ENCODE measurements at regions not wholly inside any gene's neighbourhood (a gene's known extent, or its start where the extent isn't known, plus 50 kb on each side); places are given as distances from the start of the nearest gene placed in this dataset.

DNA sequence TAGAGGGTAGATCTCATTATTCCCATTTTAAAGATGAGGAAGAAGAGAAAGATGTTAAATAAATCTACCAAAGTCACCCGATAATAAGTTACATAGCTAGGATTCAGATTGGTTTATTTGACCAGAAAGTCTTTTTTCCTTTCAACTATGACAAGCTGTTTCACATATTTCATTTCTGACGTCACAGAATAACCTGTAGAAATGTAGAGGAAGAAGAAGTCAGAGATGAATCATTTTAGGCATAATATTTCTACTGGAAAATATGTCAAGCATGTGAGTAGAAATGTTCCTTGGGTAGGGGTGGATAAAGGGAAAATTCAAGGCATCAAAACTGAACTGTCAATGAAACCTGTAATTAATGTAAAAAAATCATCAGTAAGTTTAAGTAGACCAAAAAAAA, 107.0 kb downstream of the MGST1 start:
- Histone ChIP-seq H3K9ac (ENCODE audit: extremely low read depth, low read length, poor library complexity, severe bottlenecking) (no peak overlapping the region), H3K4me1 (ENCODE audit: control insufficient read depth, insufficient read depth, low read length) (peaks cover 7% of the 10 kb centered on the region), H3K36me3 (ENCODE audit: control insufficient read depth, insufficient read depth, low read length) (no peaks in the 10 kb centered on the region), H3K27me3 (ENCODE audit: control insufficient read depth, insufficient read depth, low read length, poor library complexity, severe bottlenecking) (peaks cover 23% of the 10 kb centered on the region), H3K9me3 (ENCODE audit: control insufficient read depth, low read length) (no peaks in the 10 kb centered on the region), H3K27ac (ENCODE audit: low read depth, low read length) (no peak overlapping the region), H3K4me3 (ENCODE audit: low read length) (no peak overlapping the region)
- Mint-ChIP-seq H3K36me3 (ENCODE audit: low read depth) (no peaks in the 10 kb centered on the region), H3K9me3 (no peaks in the 10 kb centered on the region), H3K27ac (no peak overlapping the region), H3K4me3 (no peak overlapping the region), H3K4me1 (peaks cover 12% of the 10 kb centered on the region), H3K27me3 (ENCODE audit: insufficient read depth) (peaks cover 53% of the 10 kb centered on the region)
- 100% methylated on average over 1 to 2 of the region's 2 CpGs for WGBS, 2 experiments (ENCODE audit: insufficient coverage in 1 of 2, insufficient read length in 1 of 2)
- no peak for DNase-seq
- TF ChIP-seq CTCF (conservative IDR thresholded peaks at IDR 0.05) = no peak

DNA sequence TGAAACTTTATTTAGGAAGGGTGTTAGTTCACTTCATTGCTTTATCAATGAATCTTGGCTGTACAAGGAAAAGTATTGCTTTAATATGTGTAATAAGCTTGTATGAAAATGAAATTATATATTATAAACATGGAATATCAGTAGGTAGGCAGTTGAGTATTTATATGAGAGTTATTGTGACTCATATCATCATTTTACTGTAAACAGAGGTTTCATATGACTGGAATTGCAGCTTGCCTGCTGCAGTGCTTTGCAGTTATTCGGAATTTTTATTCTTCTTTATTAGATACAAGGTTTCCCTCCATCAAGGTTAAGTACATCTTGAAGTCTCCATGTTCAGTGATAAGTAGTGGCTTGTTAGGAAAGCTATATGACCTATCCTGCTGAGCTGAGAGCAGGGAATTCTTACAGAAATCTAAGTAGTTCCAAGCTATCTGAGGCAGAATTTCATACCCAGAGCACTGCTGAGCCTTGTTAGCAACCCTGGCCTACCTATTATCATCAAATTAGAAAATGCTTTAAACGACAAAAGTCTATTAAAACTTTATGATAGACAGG, 111.2 kb downstream of the MGST1 start:
- Histone ChIP-seq H3K4me3 (ENCODE audit: low read length) (no peak overlapping the region), H3K4me1 (ENCODE audit: control insufficient read depth, insufficient read depth, low read length) (no peaks in the 10 kb centered on the region), H3K27ac (ENCODE audit: low read depth, low read length) (no peak overlapping the region), H3K27me3 (ENCODE audit: control insufficient read depth, insufficient read depth, low read length, poor library complexity, severe bottlenecking) (no peaks in the 10 kb centered on the region), H3K36me3 (ENCODE audit: control insufficient read depth, insufficient read depth, low read length) (no peaks in the 10 kb centered on the region), H3K9me3 (ENCODE audit: control insufficient read depth, low read length) (no peaks in the 10 kb centered on the region), H3K9ac (ENCODE audit: extremely low read depth, low read length, poor library complexity, severe bottlenecking) (no peak overlapping the region)
- Mint-ChIP-seq H3K4me1 (no peaks in the 10 kb centered on the region), H3K27me3 (ENCODE audit: insufficient read depth) (peaks cover 22% of the 10 kb centered on the region), H3K9me3 (no peaks in the 10 kb centered on the region), H3K27ac (no peak overlapping the region), H3K36me3 (ENCODE audit: low read depth) (no peaks in the 10 kb centered on the region), H3K4me3 (no peak overlapping the region)
- TF ChIP-seq CTCF (conservative IDR thresholded peaks at IDR 0.05) = no peak
- WGBS, 2 experiments (ENCODE audit: insufficient coverage in 1 of 2, insufficient read length in 1 of 2) = 87% methylated on average over 2 of the region's 2 CpGs; no CpG with 5 or more reads in 1 of the 2 experiments
- no peak for DNase-seq

DNA sequence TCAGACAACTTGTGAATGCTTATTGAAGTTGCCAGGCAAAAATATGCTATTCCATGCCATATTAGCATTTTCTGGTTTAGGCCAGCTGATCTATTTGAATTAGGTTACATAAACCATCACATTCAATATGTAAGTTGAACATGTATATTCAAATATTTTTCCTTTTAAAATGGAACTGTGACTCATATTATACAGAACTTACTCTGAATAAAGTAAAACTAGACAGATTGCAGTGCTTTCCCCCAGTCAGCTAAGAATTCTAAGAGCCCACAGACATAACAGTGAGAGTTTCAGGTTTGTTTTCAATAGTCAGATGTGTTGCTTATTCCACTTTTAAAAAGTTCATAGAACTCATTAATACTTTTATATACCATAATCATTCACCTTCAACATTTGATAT, 119.8 kb downstream of the MGST1 start:
- H3K4me1 Mint-ChIP-seq = no peaks in the 10 kb centered on the region
- no peaks in the 10 kb centered on the region for H3K36me3 Mint-ChIP-seq (ENCODE audit: low read depth)
- no peaks in the 10 kb centered on the region for H3K36me3 ChIP-seq (ENCODE audit: control insufficient read depth, insufficient read depth, low read length)

More for the DNA sequence above, 119.8 kb downstream of the MGST1 start:
- Mint-ChIP-seq H3K9me3 (no peaks in the 10 kb centered on the region), H3K27ac (no peak overlapping the region), H3K4me3 (no peak overlapping the region), H3K27me3 (ENCODE audit: insufficient read depth) (peaks cover 4% of the 10 kb centered on the region)
- no peak for TF ChIP-seq CTCF (conservative IDR thresholded peaks at IDR 0.05)
- Histone ChIP-seq H3K27me3 (ENCODE audit: control insufficient read depth, insufficient read depth, low read length, poor library complexity, severe bottlenecking) (no peaks in the 10 kb centered on the region), H3K27ac (ENCODE audit: low read depth, low read length) (no peak overlapping the region), H3K4me3 (ENCODE audit: low read length) (no peak overlapping the region), H3K9ac (ENCODE audit: extremely low read depth, low read length, poor library complexity, severe bottlenecking) (no peak overlapping the region), H3K4me1 (ENCODE audit: control insufficient read depth, insufficient read depth, low read length) (no peaks in the 10 kb centered on the region), H3K9me3 (ENCODE audit: control insufficient read depth, low read length) (no peaks in the 10 kb centered on the region)
- DNase-seq = no peak
